ENCODE measurements at regions not wholly inside any gene's neighbourhood (a gene's known extent, or its start where the extent isn't known, plus 50 kb on each side); places are given as distances from the start of the nearest gene placed in this dataset.

DNA sequence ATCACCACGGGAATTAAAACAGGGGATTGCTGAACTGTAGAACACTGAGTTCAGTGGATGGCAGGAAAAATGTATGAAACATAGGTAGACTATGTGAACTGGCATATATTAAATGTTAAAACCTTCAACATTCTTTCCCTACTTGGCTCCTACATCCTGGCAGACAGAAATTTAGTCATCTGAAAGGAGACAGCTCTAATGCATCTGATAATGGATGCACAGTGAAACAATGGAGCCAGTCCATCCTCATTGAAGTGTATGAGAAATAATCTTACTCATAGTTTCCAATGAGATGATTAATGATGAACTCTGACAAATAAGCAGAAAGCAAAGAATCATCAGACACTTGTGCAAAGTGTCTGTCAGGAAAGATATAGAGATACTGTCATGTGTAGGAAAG is 1629.7 kb upstream of the TMEFF2 start:
- TF ChIP-seq EP300 (IDR thresholded peaks at IDR 0.05; ENCODE audit: borderline replicate concordance in 1 of 2, low read depth in 2 of 2, low read length in 2 of 2) (no peak), EZH2 (IDR thresholded peaks at IDR 0.05; ENCODE audit: low read depth, low read length, severe bottlenecking) (no peak), CTBP2 (IDR thresholded peaks at IDR 0.05; ENCODE audit: borderline replicate concordance, insufficient read depth, insufficient read length, low read length) (no peak), EGR1 (IDR thresholded peaks at IDR 0.05; ENCODE audit: borderline replicate concordance, low read depth, low read length) (no peak), KDM1A (IDR thresholded peaks at IDR 0.05; ENCODE audit: borderline replicate concordance, low read length) (no peak), POLR2A (IDR thresholded peaks at IDR 0.05; ENCODE audit: control extremely low read depth in 1 of 2, low read depth in 2 of 2, low read length in 2 of 2) (no peak), POLR2AphosphoS5 (IDR thresholded peaks at IDR 0.05; ENCODE audit: low read depth, low read length) (no peak), SRF (IDR thresholded peaks at IDR 0.05; ENCODE audit: low read depth, low read length) (no peak)
- TF ChIP-seq, protein P1, sequence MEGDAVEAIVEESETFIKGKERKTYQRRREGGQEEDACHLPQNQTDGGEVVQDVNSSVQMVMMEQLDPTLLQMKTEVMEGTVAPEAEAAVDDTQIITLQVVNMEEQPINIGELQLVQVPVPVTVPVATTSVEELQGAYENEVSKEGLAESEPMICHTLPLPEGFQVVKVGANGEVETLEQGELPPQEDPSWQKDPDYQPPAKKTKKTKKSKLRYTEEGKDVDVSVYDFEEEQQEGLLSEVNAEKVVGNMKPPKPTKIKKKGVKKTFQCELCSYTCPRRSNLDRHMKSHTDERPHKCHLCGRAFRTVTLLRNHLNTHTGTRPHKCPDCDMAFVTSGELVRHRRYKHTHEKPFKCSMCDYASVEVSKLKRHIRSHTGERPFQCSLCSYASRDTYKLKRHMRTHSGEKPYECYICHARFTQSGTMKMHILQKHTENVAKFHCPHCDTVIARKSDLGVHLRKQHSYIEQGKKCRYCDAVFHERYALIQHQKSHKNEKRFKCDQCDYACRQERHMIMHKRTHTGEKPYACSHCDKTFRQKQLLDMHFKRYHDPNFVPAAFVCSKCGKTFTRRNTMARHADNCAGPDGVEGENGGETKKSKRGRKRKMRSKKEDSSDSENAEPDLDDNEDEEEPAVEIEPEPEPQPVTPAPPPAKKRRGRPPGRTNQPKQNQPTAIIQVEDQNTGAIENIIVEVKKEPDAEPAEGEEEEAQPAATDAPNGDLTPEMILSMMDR (IDR thresholded peaks at IDR 0.05; ENCODE audit: control extremely low read depth in 1 of 3, insufficient read depth in 1 of 3, low read depth in 1 of 3, low read length in 3 of 3), result no peak
